ENCODE measurements at regions not wholly inside any gene's neighbourhood (a gene's known extent, or its start where the extent isn't known, plus 50 kb on each side); places are given as distances from the start of the nearest gene placed in this dataset.

- TF ChIP-seq POLR2A (IDR thresholded peaks at IDR 0.05; ENCODE audit: low read depth, low read length): no peak
- no peak for TF ChIP-seq POLR2AphosphoS5 (IDR thresholded peaks at IDR 0.05; ENCODE audit: low read depth, low read length)
- no peak for TF ChIP-seq PAX5 (IDR thresholded peaks at IDR 0.05; ENCODE audit: insufficient read depth, low read length, severe bottlenecking)
- no peak for TF ChIP-seq TAF1 (IDR thresholded peaks at IDR 0.05; ENCODE audit: low read depth, low read length)
Measured at GRCh38 chr15:35256551-35256950, 171.5 kb upstream of the NANOGP8 start.
